ENCODE measurements at regions not wholly inside any gene's neighbourhood (a gene's known extent, or its start where the extent isn't known, plus 50 kb on each side); places are given as distances from the start of the nearest gene placed in this dataset.

DNA sequence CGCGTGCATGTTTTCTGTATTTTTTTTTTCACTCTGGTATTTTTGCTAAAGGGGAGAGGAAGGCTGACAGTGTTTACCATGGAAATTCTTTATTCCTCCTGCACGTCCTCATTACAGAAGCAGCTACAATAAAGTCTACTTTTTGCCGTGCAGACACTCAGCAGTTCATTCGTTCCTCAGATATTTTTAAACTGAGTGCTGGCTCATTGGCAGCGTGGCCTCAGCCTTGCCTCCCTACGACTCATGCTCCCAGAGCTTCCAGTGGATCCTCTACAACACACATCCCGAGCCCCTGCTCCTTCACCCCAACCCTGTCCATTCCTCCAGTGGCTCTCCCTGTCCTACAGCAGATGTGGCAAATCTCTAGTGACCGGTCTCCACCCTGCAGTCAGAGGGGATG lies 239.2 kb upstream of the ZMIZ1 start:
- TF ChIP-seq, protein P1, sequence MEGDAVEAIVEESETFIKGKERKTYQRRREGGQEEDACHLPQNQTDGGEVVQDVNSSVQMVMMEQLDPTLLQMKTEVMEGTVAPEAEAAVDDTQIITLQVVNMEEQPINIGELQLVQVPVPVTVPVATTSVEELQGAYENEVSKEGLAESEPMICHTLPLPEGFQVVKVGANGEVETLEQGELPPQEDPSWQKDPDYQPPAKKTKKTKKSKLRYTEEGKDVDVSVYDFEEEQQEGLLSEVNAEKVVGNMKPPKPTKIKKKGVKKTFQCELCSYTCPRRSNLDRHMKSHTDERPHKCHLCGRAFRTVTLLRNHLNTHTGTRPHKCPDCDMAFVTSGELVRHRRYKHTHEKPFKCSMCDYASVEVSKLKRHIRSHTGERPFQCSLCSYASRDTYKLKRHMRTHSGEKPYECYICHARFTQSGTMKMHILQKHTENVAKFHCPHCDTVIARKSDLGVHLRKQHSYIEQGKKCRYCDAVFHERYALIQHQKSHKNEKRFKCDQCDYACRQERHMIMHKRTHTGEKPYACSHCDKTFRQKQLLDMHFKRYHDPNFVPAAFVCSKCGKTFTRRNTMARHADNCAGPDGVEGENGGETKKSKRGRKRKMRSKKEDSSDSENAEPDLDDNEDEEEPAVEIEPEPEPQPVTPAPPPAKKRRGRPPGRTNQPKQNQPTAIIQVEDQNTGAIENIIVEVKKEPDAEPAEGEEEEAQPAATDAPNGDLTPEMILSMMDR (conservative IDR thresholded peaks at IDR 0.05; ENCODE audit: low read depth, low read length): no peak
- no peak for TF ChIP-seq EZH2 (IDR thresholded peaks at IDR 0.05; ENCODE audit: borderline replicate concordance, low read depth, low read length, poor library complexity, severe bottlenecking)
